ENCODE measurements at regions not wholly inside any gene's neighbourhood (a gene's known extent, or its start where the extent isn't known, plus 50 kb on each side); places are given as distances from the start of the nearest gene placed in this dataset.

- Histone ChIP-seq H3K36me3 (no peaks in the 10 kb centered on the region), H3K27me3 (peaks cover 0 to 13% (median 6%) of the 10 kb centered on the region in 7 donors), H3K4me1 (no peaks in the 10 kb centered on the region), H3K9me3 (no peaks in the 10 kb centered on the region), H3K4me3 (no peak overlapping the region), H3K27ac (no peak overlapping the region)
- DNase-seq (no peak), ATAC-seq (no peak)
- WGBS, 2 donors, result 88% methylated on average over 1 of the region's 1 CpG
- intact Hi-C loops (cut with DNase I), result no loop called here
- no peak for TF ChIP-seq CTCF (IDR thresholded peaks at IDR 0.05)
Observed at GRCh38 chr2:71903841-71904240, 243.8 kb downstream of the CYP26B1 start.

- TF ChIP-seq CTCF (IDR thresholded peaks at IDR 0.05), result no peak
- Histone ChIP-seq H3K4me3 (no peak overlapping the region), H3K4me1 (peaks cover 0 to 5% (median 0%) of the 10 kb centered on the region in 9 donors), H3K27me3 (peaks cover 0 to 13% (median 0%) of the 10 kb centered on the region in 7 donors), H3K36me3 (no peaks in the 10 kb centered on the region), H3K27ac (no peak overlapping the region), H3K9me3 (no peaks in the 10 kb centered on the region)
- intact Hi-C loops (cut with DNase I), result no loop called here
- ATAC-seq (no peak), DNase-seq (no peak)
- 70 to 91% methylated on average over 1 of the region's 1 CpG for WGBS, 2 donors
Observed at GRCh38 chr2:71901466-71901865, 246.2 kb downstream of the CYP26B1 start.

GRCh38 chr2:71898851-71899681 lies 248.6 kb downstream of the CYP26B1 start:
- Histone ChIP-seq H3K9me3 (no peaks in the 10 kb centered on the region), H3K36me3 (no peaks in the 10 kb centered on the region), H3K4me3 (no peak overlapping the region), H3K27me3 (peaks cover 0 to 4% (median 0%) of the 10 kb centered on the region in 7 donors), H3K27ac (no peak overlapping the region), H3K4me1 (peaks cover 0 to 5% (median 0%) of the 10 kb centered on the region in 9 donors)
- DNase-seq (no peak), ATAC-seq (no peak)
- 80 to 81% methylated on average over 29 of the region's 29 CpGs for WGBS, 2 donors
- TF ChIP-seq CTCF (IDR thresholded peaks at IDR 0.05), result no peak
- intact Hi-C loops (cut with DNase I), result no loop called here

GRCh38 chr2:71898375-71898774 lies 249.3 kb downstream of the CYP26B1 start:
- Histone ChIP-seq H3K4me3 (no peak overlapping the region), H3K36me3 (no peaks in the 10 kb centered on the region), H3K27ac (no peak overlapping the region), H3K9me3 (no peaks in the 10 kb centered on the region), H3K27me3 (peaks cover 0 to 4% (median 0%) of the 10 kb centered on the region in 7 donors), H3K4me1 (peaks cover 0 to 5% (median 0%) of the 10 kb centered on the region in 9 donors)
- 95 to 97% methylated on average over 9 of the region's 9 CpGs for WGBS, 2 donors
- DNase-seq (no peak), ATAC-seq (no peak)
- intact Hi-C loops (cut with DNase I), result no loop called here
- no peak for TF ChIP-seq CTCF (IDR thresholded peaks at IDR 0.05)
